H9 (cell line): ENCODE measurements at regions not wholly inside any gene's neighbourhood (a gene's known extent, or its start where the extent isn't known, plus 50 kb on each side); places are given as distances from the start of the nearest gene placed in this dataset.
"Not testable (repeated sequence)": the region's sequence is repeated elsewhere in the genome, so short reads cannot be mapped to it uniquely, and the experiment has no call there.

ENCODE experiments used
- DNase-seq: peaks from one replicate; pipeline ENCODE4 v3.0.0-alpha.2; 2017
- H2AFZ ChIP-seq: one replicate; pipeline ENCODE4 v1.6.1; 2013; ENCODE audit warnings: mild to moderate bottlenecking, low read length, control low read depth, moderate library complexity
- H2AK5ac ChIP-seq: 2 replicates; pipeline ENCODE4 v1.6.1; 2013; ENCODE audit warnings: low read length, control low read depth, mixed read lengths; ENCODE audit not compliant: insufficient read length
- H2BK120ac ChIP-seq: one replicate; pipeline ENCODE4 v1.6.1; 2013; ENCODE audit warnings: low read depth, mild to moderate bottlenecking, low read length, control low read depth, inconsistent platforms; ENCODE audit not compliant: poor library complexity, severe bottlenecking
- H2BK12ac ChIP-seq: 2 replicates; pipeline ENCODE4 v1.6.1; 2013; ENCODE audit warnings: low read length, control low read depth, mixed read lengths, low read depth; ENCODE audit not compliant: insufficient read length
- H2BK15ac ChIP-seq: 2 replicates; pipeline ENCODE4 v1.6.1; 2013; ENCODE audit warnings: low read depth, low read length, control low read depth
- H2BK20ac ChIP-seq: one replicate; pipeline ENCODE4 v1.6.1; 2013; ENCODE audit warnings: low read depth, mild to moderate bottlenecking, low read length, control low read depth, inconsistent platforms; ENCODE audit not compliant: poor library complexity, severe bottlenecking
- H2BK5ac ChIP-seq: 2 replicates; pipeline ENCODE4 v1.6.1; 2013; ENCODE audit warnings: low read length, control low read depth, mixed read lengths; ENCODE audit not compliant: insufficient read length
- H3K14ac ChIP-seq: 2 replicates; pipeline ENCODE4 v1.6.1; 2013; ENCODE audit warnings: low read length, control low read depth; ENCODE audit not compliant: insufficient read depth
- H3K18ac ChIP-seq: 2 replicates; pipeline ENCODE4 v1.6.1; 2013; ENCODE audit warnings: low read depth, mild to moderate bottlenecking, mixed read lengths, low read length, control low read depth; ENCODE audit not compliant: insufficient read length
- H3K23ac ChIP-seq: 2 replicates; pipeline ENCODE4 v1.6.1; 2013; ENCODE audit warnings: low read length, control low read depth, mixed read lengths, low read depth; ENCODE audit not compliant: insufficient read length
- H3K23me2 ChIP-seq: 2 replicates; pipeline ENCODE4 v1.6.1; 2013; ENCODE audit warnings: low read depth, mild to moderate bottlenecking, mixed read lengths, low read length, control low read depth; ENCODE audit not compliant: insufficient read length, poor library complexity, severe bottlenecking
- H3K27ac ChIP-seq: 2 replicates; pipeline ENCODE4 v1.5.1; 2013; ENCODE audit warnings: low read length, control low read depth, mixed read lengths, low read depth; ENCODE audit not compliant: insufficient read length
- H3K27me3 ChIP-seq: 2 replicates; pipeline ENCODE4 v1.6.1; 2013; ENCODE audit warnings: low read length, control low read depth, inconsistent platforms; ENCODE audit not compliant: insufficient read depth
- H3K4ac ChIP-seq: 2 replicates; pipeline ENCODE4 v1.6.1; 2013; ENCODE audit warnings: low read depth, mild to moderate bottlenecking, control low read depth, inconsistent platforms, low read length, moderate library complexity
- H3K4me1 ChIP-seq: 2 replicates; pipeline ENCODE4 v1.6.1; 2013; ENCODE audit warnings: low read length, control low read depth, inconsistent platforms; ENCODE audit not compliant: insufficient read depth
- H3K4me2 ChIP-seq: 2 replicates; pipeline ENCODE4 v1.6.1; 2013; ENCODE audit warnings: low read length, control low read depth, mixed read lengths; ENCODE audit not compliant: insufficient read length, insufficient read depth
- H3K56ac ChIP-seq: 2 replicates; pipeline ENCODE4 v1.6.1; 2013; ENCODE audit warnings: low read depth, mild to moderate bottlenecking, mixed read lengths, low read length, control low read depth; ENCODE audit not compliant: insufficient read length
- H3K79me1 ChIP-seq: 2 replicates; pipeline ENCODE4 v1.6.1; 2013; ENCODE audit warnings: low read depth, mild to moderate bottlenecking, moderate library complexity, low read length, control low read depth, inconsistent platforms; ENCODE audit not compliant: insufficient read depth, poor library complexity, severe bottlenecking
- H3K79me2 ChIP-seq: 2 replicates; pipeline ENCODE4 v1.6.1; 2013; ENCODE audit warnings: low read length, control low read depth, inconsistent platforms; ENCODE audit not compliant: insufficient read depth
- H3K9ac ChIP-seq: 2 replicates; pipeline ENCODE4 v1.6.1; 2013; ENCODE audit warnings: low read length, control low read depth, mixed read lengths; ENCODE audit not compliant: insufficient read length; ENCODE audit errors: extremely low read depth
- H3K9me3 ChIP-seq: one replicate; pipeline ENCODE4 v1.6.1; 2013; ENCODE audit warnings: low read depth, low read length, inconsistent platforms; ENCODE audit not compliant: control insufficient read depth
- H3T11ph ChIP-seq: one replicate; pipeline ENCODE4 v1.6.1; 2013; ENCODE audit warnings: mild to moderate bottlenecking, low read length, control low read depth, inconsistent platforms
- H4K20me1 ChIP-seq: one replicate; pipeline ENCODE4 v1.6.1; 2013; ENCODE audit not compliant: control insufficient read depth, insufficient read length, insufficient read depth
- H4K5ac ChIP-seq: 2 replicates; pipeline ENCODE4 v1.6.1; 2013; ENCODE audit warnings: low read depth, mild to moderate bottlenecking, mixed read lengths, low read length, control low read depth; ENCODE audit not compliant: insufficient read length
- H4K8ac ChIP-seq: replicated peaks from 2 replicates; pipeline ENCODE4 v1.6.1; 2013; ENCODE audit warnings: low read length, control low read depth, mixed read lengths, low read depth; ENCODE audit not compliant: insufficient read length
- H4K91ac ChIP-seq: 2 replicates; pipeline ENCODE4 v1.6.1; 2013; ENCODE audit warnings: low read depth, mild to moderate bottlenecking, moderate library complexity, mixed read lengths, low read length, control low read depth; ENCODE audit not compliant: insufficient read length
- H3K27ac Mint-ChIP-seq, 3 experiments: 2 replicates in 2 of 3; 3 replicates in 1 of 3; pipeline ENCODE4 v1.8.0; 2020 to 2021; ENCODE audit warnings: mixed read lengths in 3 of 3, mild to moderate bottlenecking in 1 of 3, moderate library complexity in 1 of 3
- H3K27me3 Mint-ChIP-seq: 2 replicates; pipeline ENCODE4 v1.8.0; 2021; ENCODE audit warnings: low read depth, mild to moderate bottlenecking, moderate library complexity, mixed read lengths
- H3K36me3 Mint-ChIP-seq, 3 experiments: 2 replicates in 2 of 3; 3 replicates in 1 of 3; pipeline ENCODE4 v1.8.0; 2020 to 2021; ENCODE audit warnings: low read depth in 3 of 3, mixed read lengths in 3 of 3; ENCODE audit not compliant: insufficient read depth in 1 of 3
- H3K4me1 Mint-ChIP-seq, 2 experiments: 2 replicates each; pipeline ENCODE4 v1.8.0; 2020; ENCODE audit warnings: mixed read lengths in 2 of 2
- H3K4me3 Mint-ChIP-seq, 2 experiments: 2 replicates in 1 of 2; 3 replicates in 1 of 2; pipeline ENCODE4 v1.8.0; 2020 to 2021; ENCODE audit warnings: mild to moderate bottlenecking in 2 of 2, mixed read lengths in 2 of 2, moderate library complexity in 1 of 2
- H3K9me3 Mint-ChIP-seq, 2 experiments: 2 replicates in 1 of 2; 3 replicates in 1 of 2; pipeline ENCODE4 v1.8.0; 2020; ENCODE audit warnings: mild to moderate bottlenecking in 2 of 2, mixed read lengths in 2 of 2, moderate library complexity in 1 of 2
- CTCF ChIP-seq: fragments of 200-600 bp; sonication (generic); conservative IDR thresholded peaks from 3 replicates; pipeline ENCODE4 v1.8.0; 2021; ENCODE audit warnings: antibody characterized with exemption, mild to moderate bottlenecking

GRCh38 chr4:66123190-66123589, 452.9 kb upstream of the EPHA5 start:
- no peak overlapping the region for H4K91ac ChIP-seq
- H2BK12ac ChIP-seq: no peak overlapping the region
- H2BK5ac ChIP-seq: no peak overlapping the region
- no peak overlapping the region for H3K18ac ChIP-seq
- no peaks in the 10 kb centered on the region for H4K20me1 ChIP-seq
- no peaks in the 10 kb centered on the region for H3K27me3 Mint-ChIP-seq
- peaks cover 3 to 4% of the 10 kb centered on the region in 2 experiments; a peak in 1 of 4 replicates for H3K4me1 Mint-ChIP-seq
- no peak overlapping the region for H4K5ac ChIP-seq
- no peak overlapping the region for H2BK20ac ChIP-seq
- H3K4me2 ChIP-seq: no peak overlapping the region
- no peaks in the 10 kb centered on the region for H3K9me3 Mint-ChIP-seq
- no peak overlapping the region for H2BK15ac ChIP-seq
- H3K4ac ChIP-seq: no peak overlapping the region
- no peak overlapping the region for H2AK5ac ChIP-seq
- no peak overlapping the region for H3K9ac ChIP-seq
- no peaks in the 10 kb centered on the region for H3K36me3 Mint-ChIP-seq
- no peak overlapping the region for H3K4me3 Mint-ChIP-seq
- no peaks in the 10 kb centered on the region for H3K4me1 ChIP-seq
- H3K23ac ChIP-seq: no peak overlapping the region
- no peaks in the 10 kb centered on the region for H3K9me3 ChIP-seq
- no peak overlapping the region for H3T11ph ChIP-seq
- H4K8ac ChIP-seq: no peak overlapping the region
- no peak overlapping the region for H3K56ac ChIP-seq
- H2AFZ ChIP-seq: no peak overlapping the region
- H3K23me2 ChIP-seq: no peaks in the 10 kb centered on the region
- TF ChIP-seq CTCF: no peak
- H3K27ac Mint-ChIP-seq: no peak overlapping the region
- H3K27ac ChIP-seq: no peak overlapping the region
- no peaks in the 10 kb centered on the region for H3K27me3 ChIP-seq
- no peak overlapping the region for H3K14ac ChIP-seq
- no peak overlapping the region for H2BK120ac ChIP-seq
- DNase-seq: no peak
- no peaks in the 10 kb centered on the region for H3K79me1 ChIP-seq
- no peaks in the 10 kb centered on the region for H3K79me2 ChIP-seq

- not testable (repeated sequence) for H3K9ac ChIP-seq, H3K27ac Mint-ChIP-seq, H3K79me2 ChIP-seq
These were observed 444.9 kb upstream of the EPHA5 start for GRCh38 chr4:66115231-66115630.

More at GRCh38 chr4:66115231-66115630, 444.9 kb upstream of the EPHA5 start:
- not testable (repeated sequence) for H2AK5ac ChIP-seq, H4K91ac ChIP-seq, H2BK20ac ChIP-seq, H3K27me3 ChIP-seq, H3K18ac ChIP-seq, H3K4ac ChIP-seq, H2BK5ac ChIP-seq, H3K4me2 ChIP-seq, H3T11ph ChIP-seq, H3K14ac ChIP-seq, H2BK15ac ChIP-seq, H3K27ac ChIP-seq, H3K27me3 Mint-ChIP-seq, H3K9me3 ChIP-seq, H4K8ac ChIP-seq, H3K4me1 Mint-ChIP-seq, H2AFZ ChIP-seq, H3K36me3 Mint-ChIP-seq, H3K79me1 ChIP-seq, DNase-seq, H3K56ac ChIP-seq, H3K23ac ChIP-seq, H2BK12ac ChIP-seq, H3K4me3 Mint-ChIP-seq, H3K23me2 ChIP-seq, H4K5ac ChIP-seq, H2BK120ac ChIP-seq, H4K20me1 ChIP-seq, H3K4me1 ChIP-seq
- peaks cover 7 to 14% of the 10 kb centered on the region in 2 experiments; a peak in 4 of 5 replicates for H3K9me3 Mint-ChIP-seq
